Bone marrow (tissue), 2 donors: ENCODE measurements at regions not wholly inside any gene's neighbourhood (a gene's known extent, or its start where the extent isn't known, plus 50 kb on each side); places are given as distances from the start of the nearest gene placed in this dataset.

Source experiments
- DNase-seq, 2 donors: peaks; one replicate each; lab custom pipeline; 2025; lab: John Stamatoyannopoulos, UW

DNA sequence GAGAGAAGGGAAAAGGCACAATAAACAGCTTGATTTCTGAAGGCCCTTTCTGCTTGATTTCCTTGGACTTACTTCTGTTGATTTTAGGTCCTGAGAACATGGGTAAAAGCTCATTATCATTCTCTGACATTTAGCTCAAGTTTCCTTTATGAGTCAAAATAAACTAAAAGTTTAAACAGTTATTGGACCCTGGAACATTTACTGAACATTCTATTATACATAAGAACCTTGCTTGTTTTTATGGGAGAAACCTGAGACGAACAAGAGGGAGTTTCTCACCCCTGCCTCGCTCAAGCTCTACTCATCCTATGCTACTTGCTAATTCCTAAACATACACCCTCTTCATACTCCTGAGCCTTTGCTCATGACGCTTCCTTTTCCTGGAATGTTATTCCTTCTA, 538.3 kb upstream of the PKN2 start:
- DNase-seq = no peak

- no peak for DNase-seq
Observed at GRCh38 chr1:88149686-88150085, 534.4 kb upstream of the PKN2 start.

DNA sequence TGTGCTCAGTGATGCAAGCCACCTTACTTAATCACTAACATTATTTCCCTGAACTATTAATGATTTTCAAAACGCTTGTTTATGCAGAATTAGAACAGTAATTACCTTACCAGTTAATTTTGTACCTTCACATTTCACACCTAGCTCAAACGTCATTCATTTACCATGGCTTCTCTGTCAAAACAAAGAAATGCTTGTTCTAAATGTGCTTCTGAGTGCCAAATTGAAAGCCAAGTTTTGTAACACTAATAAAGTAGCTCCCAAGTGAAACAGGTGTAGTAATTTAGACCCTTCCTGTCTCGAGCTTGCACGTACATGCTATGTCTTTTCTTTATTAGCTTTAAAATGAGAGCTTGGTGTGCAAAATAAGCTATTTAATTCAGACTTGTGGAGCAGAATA, 533.7 kb upstream of the PKN2 start:
- DNase-seq = no peak

GRCh38 chr1:88163187-88163586, 520.9 kb upstream of the PKN2 start:
- DNase-seq = no peak

GRCh38 chr1:88168126-88168525, 515.9 kb upstream of the PKN2 start:
- no peak for DNase-seq

DNA sequence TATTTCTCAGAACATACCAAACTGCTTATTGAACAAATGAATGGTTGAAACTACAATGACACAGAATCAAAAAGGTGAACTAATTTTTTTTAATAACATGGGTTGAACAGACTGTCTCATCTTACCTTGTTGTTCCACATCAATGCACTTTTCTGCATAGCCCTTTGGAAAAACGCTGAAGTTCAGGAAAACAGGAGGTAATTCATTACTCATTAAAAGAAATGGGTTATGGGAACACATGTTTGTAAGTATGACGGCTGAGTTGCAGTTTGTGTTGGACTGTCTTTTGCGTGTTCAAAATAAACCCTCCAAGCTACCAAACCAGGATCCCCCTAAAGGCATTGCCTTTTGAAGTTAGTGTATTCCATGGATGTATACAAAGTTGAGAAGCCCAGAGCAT, 514.9 kb upstream of the PKN2 start:
- DNase-seq = no peak

DNA sequence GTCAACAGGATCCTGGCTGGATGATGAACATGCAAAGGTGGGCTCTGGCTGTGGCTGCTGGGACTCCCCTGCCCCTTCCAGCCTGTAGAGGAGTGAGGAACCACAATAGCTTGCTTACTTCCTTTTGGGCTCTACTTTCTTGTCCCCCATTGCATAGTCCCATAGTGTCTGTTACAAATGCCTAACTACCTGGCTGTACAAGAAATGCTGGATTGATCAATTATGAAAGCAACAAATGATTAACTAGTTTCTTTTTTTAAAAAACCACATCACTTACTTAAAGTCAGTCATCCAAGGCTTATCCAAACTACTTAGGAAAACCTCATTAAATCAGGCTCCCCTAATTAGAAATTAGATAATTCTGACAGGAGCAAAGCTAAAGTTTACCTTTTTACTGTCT, 514.1 kb upstream of the PKN2 start:
- no peak for DNase-seq

- no peak for DNase-seq
Observed at GRCh38 chr1:88175120-88175630, 508.9 kb upstream of the PKN2 start.

GRCh38 chr1:88175631-88176226, 508.3 kb upstream of the PKN2 start:
- no peak for DNase-seq

DNA sequence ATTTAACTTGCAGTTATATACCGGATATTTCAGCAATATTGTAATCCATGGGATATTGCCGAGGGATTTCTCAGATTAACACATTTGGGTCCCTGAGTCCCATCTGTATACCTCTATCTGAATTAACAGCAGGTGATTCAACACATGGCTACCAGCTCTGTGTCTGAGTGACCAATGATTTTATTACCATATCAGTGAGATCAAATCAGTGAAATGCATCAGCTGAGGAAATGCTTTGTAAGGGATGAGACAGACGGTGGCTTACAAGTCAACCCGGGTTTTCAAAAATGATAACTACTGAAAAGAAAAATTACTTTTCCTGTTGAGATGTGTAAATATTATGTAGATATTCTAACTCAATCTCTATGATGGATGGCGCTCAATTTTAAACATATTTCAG, 504.1 kb upstream of the PKN2 start:
- DNase-seq = no peak

- peak in 1 of 2 donors; percentile 42 for DNase-seq
Observed at GRCh38 chr1:88180449-88181108, 503.5 kb upstream of the PKN2 start.

- no peak for DNase-seq
Observed at GRCh38 chr1:88186911-88187310, 497.2 kb upstream of the PKN2 start.

DNA sequence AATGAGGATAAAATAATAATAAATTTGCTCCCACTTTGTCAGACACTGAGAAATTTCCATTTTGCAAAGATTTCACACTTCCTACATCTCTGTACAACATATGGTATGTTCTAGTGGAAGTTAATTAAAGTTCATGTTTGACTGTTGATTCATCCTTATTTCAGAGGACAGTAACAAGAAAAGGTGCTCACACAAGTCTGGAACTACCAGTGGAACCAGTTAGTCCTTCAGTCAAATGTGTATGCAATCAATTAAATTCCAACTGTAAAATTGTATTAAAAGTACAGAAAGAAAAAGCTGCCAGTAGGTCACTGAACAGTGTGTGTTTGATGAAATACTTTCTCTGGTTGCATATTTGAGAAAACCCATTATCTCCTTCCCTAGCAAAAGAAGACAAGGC, 496.0 kb upstream of the PKN2 start:
- no peak for DNase-seq

DNA sequence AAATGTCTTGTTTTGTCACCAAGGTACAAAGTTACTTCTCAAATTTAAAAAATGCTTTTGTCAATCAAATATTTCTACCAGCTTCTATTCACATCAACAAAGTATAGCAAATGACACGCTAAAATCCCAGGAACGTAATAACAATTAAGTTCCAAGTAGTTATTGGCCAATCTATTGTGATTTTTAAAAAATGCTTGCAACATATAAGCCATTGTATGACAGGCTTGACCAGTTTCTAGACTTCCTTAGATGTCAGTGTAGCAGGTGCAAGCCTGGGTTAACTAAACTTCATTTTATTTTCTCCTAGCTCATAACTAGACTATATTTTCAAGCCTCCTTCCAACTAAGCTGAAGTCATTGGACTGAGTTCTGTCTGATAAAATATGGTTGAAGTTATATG, 494.5 kb upstream of the PKN2 start:
- no peak for DNase-seq

- no peak for DNase-seq
Observed at GRCh38 chr1:88191917-88192316, 492.2 kb upstream of the PKN2 start.

DNA sequence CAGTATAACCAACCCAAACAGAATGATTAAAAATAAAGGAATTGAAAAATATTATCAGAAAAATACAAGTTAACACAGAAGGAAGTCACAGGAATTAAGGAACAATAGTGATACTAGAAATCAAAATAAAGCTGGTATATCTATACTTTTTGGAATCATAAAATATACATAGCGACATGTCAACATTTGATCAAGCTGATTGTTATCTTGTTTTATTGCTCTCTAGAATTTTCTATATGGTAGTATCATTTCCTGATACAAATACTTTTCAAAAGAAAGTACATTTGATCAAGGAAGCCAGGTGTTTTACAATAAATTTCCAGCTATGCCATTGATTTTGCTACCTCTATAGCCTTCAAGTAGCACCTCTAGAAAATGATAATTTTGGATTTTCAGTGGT, 489.5 kb upstream of the PKN2 start:
- no peak for DNase-seq

DNA sequence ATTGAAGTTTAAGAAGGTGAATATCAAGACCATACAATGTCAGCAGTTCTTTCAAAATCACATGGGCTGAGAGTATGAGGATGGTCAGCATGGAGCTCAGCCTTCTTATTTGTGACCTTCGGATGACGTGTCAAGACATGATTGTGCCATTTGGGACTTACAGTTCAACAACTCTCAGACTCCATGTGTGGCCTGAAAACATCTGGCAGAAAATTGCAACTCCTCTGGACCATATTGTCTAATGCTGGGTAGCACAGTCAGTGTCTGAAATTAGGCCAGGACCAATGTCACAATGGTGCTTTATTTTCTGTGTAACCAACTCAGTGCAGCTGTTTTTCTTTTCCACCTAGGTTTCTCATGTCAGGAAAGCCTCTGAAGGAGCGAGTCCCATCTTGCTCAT, 483.5 kb upstream of the PKN2 start:
- DNase-seq = no peak

DNA sequence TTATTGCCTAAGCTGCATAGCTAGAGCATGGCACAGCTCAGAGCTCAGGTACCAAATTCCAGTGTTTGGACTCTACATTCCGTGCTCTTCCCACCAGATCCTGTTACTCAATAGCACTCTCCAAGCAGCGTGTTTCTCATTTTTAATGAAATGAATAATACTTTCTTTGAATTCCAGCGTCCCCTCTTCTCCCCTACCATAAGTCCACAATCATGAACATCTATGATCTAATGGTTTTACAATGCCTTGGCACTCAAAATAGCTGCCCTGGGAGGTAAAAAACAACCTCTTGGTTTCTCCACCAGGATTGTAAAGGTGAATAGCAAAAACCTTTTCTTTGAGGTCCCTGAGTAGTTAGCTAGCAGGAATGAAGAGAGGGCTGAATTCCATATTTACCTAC, 480.0 kb upstream of the PKN2 start:
- no peak for DNase-seq

- DNase-seq = no peak
Observed at GRCh38 chr1:88204612-88205167, 479.4 kb upstream of the PKN2 start.

DNA sequence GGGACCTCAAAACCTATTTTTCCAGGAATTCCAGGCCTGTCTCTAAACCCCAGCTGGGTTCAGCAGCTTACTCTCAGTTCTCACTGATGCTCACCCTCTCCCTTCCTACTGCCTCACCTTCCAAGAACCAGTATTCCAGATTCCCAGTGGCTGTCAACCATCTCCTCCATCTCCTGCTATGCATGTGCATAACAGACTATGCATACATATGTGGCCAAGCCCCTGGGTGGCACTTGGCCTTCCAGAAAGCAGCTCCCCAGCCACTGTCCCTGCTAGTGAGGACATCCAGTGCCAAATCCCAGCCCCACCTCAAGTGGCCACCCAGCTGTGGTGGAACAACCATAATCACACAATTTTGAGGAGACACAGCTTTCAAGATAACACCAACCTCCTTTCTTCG, 475.7 kb upstream of the PKN2 start:
- no peak for DNase-seq

- no peak for DNase-seq
Observed at GRCh38 chr1:88210103-88210787, 473.8 kb upstream of the PKN2 start.

DNA sequence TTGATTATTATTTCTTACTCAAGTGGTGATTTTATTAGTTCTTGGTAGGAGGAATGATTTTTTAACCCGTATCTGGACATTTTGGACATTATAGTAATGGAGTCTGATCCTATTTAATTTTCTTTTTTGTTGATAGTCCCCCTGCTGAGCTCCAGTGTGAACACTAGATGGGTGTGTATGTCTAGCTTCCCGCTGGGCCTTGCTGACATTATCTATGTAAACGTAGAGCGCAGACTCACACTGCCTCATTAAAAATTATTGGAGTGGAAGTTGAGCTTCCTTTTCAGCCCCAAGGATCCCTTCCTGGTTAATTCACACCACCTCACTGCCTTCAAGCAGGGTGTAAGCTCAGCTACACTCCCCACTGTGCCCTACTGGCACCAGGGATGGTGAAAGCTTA, 467.6 kb upstream of the PKN2 start:
- no peak for DNase-seq

GRCh38 chr1:88217386-88217785, 466.7 kb upstream of the PKN2 start:
- no peak for DNase-seq
